Adipocyte (in vitro differentiated cells): ENCODE measurements at regions not wholly inside any gene's neighbourhood (a gene's known extent, or its start where the extent isn't known, plus 50 kb on each side); places are given as distances from the start of the nearest gene placed in this dataset.
A peak's percentile ranks its signal among the peaks of the same experiment; 100 is the strongest.

ENCODE experiments used
- DNase-seq: peaks from one replicate; pipeline ENCODE4 v3.0.0-alpha.2; 2015; ENCODE audit warnings: low read depth
- H3K27me3 ChIP-seq: replicated peaks from 2 replicates; pipeline ENCODE4 v1.7.0; 2013; ENCODE audit warnings: mild to moderate bottlenecking, low read length, moderate library complexity; ENCODE audit not compliant: control insufficient read depth, insufficient read depth
- H3K36me3 ChIP-seq: 2 replicates; pipeline ENCODE4 v1.7.0; 2013; ENCODE audit warnings: low read length, mild to moderate bottlenecking, moderate library complexity; ENCODE audit not compliant: control insufficient read depth, insufficient read depth, severe bottlenecking
- H3K4me1 ChIP-seq: 2 replicates; pipeline ENCODE4 v1.7.0; 2013; ENCODE audit warnings: mild to moderate bottlenecking, low read length, moderate library complexity; ENCODE audit not compliant: control insufficient read depth, insufficient read depth
- H3K4me3 ChIP-seq: 2 replicates; pipeline ENCODE4 v1.7.0; 2013; ENCODE audit warnings: mild to moderate bottlenecking, low read length, moderate library complexity
- H3K9ac ChIP-seq: 2 replicates; pipeline ENCODE4 v1.7.0; 2013; ENCODE audit warnings: mild to moderate bottlenecking, low read length, moderate library complexity
- H3K9me3 ChIP-seq: 2 replicates; pipeline ENCODE4 v1.7.0; 2013; ENCODE audit warnings: mild to moderate bottlenecking, low read length, moderate library complexity; ENCODE audit not compliant: control insufficient read depth

DNA sequence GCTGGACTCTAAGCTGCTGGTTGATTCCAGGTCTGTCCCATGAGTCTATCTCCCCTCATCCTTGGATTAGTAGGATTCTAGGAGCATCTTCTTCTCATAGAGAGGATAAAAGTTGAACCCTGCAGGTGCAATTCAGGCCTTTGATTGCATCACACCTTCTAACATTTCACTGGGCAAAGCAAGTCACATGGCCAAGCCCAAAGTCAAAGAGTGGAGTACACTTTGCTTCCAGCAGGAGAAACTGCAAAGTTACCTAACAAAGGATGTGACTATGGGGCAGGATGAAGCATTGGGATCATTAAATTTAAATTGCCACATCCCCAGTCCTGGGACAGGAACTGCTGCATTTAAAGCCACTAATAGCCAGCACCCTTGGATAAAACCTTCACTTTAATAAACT lies 51.0 kb upstream of the EGFLAM start:
- Histone ChIP-seq H3K4me1 (no peaks in the 10 kb centered on the region), H3K36me3 (no peaks in the 10 kb centered on the region), H3K27me3 (peaks cover 43% of the 10 kb centered on the region), H3K4me3 (no peak overlapping the region), H3K9ac (no peak overlapping the region), H3K9me3 (no peaks in the 10 kb centered on the region)
- no peak for DNase-seq

DNA sequence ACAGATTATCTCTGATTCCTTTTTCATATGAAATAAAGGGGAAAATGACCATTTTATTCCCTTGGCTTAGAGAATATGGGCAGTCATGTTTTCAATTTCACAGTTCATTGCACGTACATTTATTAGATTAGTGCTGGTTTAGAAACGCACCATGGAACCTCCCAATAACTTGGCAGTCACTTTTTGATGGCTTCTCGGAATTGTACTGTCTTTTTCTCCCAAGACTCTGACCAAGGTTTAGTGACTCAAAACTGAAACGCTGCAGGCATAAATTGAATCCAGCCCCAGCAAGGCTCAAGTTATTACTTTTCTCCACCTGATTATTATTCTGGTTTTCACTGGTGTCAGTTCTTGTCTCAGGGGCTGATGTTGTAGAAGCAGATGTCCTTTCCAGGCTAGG lies 55.6 kb upstream of the EGFLAM start:
- Histone ChIP-seq H3K4me3 (no peak overlapping the region), H3K4me1 (no peaks in the 10 kb centered on the region), H3K9me3 (peaks cover 10% of the 10 kb centered on the region), H3K27me3 (peaks cover 51% of the 10 kb centered on the region), H3K9ac (no peak overlapping the region), H3K36me3 (no peaks in the 10 kb centered on the region)
- peak; percentile 7 for DNase-seq

DNA sequence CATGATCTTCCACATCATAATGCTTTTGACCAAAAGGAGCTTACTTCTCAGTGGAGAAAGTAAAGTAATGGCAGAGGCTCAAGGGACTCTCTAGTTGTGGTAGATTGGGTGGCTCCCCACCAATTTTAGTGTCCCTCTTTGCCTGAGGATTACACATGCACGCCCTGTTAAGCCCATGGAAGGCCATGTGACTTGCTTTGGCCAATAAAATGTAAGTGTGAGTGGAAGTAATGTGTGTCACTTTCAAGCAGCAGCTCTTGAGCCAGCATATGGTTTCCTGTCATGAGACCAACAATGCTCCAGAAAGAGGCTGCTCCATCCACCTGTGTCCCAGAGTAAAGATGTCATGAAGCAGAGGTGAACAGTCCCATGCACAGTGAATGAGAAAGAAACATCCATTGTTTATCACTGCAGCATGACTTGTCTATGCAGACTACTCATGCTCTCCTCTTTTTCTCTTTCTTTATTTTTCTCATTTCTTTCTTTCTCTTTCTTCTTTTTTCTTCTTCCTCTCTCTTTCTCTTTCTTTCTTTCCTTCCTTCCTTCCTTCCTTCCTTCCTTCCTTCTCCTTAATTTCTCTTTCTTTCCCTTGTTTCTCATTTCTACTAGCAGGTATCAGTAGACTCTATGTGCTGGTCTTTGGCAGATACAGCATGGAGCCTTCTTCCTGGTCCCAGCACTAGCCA lies 57.3 kb upstream of the EGFLAM start:
- H3K9ac ChIP-seq: no peak overlapping the region
- peaks cover 44% of the 10 kb centered on the region for H3K27me3 ChIP-seq
- H3K4me1 ChIP-seq: no peaks in the 10 kb centered on the region
- H3K9me3 ChIP-seq: peaks cover 10% of the 10 kb centered on the region
- H3K36me3 ChIP-seq: no peaks in the 10 kb centered on the region
- no peak overlapping the region for H3K4me3 ChIP-seq
- DNase-seq: no peak

DNA sequence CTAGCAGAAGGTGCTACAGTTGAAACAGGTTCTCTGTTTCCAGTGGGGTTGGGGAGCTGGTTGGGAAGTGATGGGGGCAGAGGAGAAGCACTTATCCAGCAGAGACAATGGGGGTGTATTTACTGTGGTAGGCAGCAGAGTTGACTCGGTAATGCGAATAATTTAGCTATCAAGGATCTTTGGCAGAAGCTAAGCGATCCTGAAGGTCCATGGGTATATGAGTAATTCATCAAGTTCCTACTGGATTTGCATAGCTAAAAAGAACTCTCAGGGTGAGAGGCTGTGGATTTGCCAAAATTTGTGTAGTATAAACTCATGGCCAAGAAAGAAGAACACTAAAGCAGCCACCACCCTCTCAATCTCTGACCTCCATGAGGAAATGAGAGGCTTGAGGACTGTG lies 61.2 kb upstream of the EGFLAM start:
- no peak overlapping the region for H3K4me3 ChIP-seq
- no peak for DNase-seq
- H3K4me1 ChIP-seq: no peaks in the 10 kb centered on the region
- H3K27me3 ChIP-seq: peaks cover 43% of the 10 kb centered on the region
- peaks cover 10% of the 10 kb centered on the region for H3K9me3 ChIP-seq
- no peaks in the 10 kb centered on the region for H3K36me3 ChIP-seq
- no peak overlapping the region for H3K9ac ChIP-seq

DNA sequence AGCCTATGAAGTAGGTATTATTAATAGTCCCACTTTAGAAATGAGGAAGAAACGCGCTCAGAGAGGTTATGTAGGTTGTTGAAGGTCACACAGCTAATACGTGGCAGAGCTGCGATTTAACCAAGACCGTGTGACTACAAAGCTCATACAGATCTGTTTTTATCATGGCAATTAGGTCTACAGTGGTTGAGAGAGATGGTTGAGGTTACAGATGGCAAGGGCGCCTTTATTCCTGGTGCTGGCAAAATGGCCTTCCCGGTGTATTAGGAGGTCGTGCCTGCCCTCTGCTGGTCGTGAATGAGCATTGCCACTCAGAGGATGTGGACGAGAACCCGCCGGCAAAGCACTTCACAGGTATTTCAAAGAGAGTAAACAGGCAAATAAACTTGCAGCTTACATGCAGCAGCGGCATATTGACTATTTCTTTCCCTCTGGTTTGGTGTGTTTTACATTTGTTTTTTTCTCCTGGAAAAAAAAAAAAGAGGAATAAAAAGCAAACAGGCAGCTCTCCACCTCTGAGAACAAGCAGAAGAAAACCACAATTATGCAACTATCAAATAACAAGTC lies 65.3 kb upstream of the EGFLAM start:
- no peaks in the 10 kb centered on the region for H3K4me1 ChIP-seq
- no peaks in the 10 kb centered on the region for H3K36me3 ChIP-seq
- no peak overlapping the region for H3K4me3 ChIP-seq
- H3K9ac ChIP-seq: no peak overlapping the region
- H3K27me3 ChIP-seq: peaks cover 61% of the 10 kb centered on the region
- H3K9me3 ChIP-seq: no peaks in the 10 kb centered on the region
- peak; percentile 89 for DNase-seq

DNA sequence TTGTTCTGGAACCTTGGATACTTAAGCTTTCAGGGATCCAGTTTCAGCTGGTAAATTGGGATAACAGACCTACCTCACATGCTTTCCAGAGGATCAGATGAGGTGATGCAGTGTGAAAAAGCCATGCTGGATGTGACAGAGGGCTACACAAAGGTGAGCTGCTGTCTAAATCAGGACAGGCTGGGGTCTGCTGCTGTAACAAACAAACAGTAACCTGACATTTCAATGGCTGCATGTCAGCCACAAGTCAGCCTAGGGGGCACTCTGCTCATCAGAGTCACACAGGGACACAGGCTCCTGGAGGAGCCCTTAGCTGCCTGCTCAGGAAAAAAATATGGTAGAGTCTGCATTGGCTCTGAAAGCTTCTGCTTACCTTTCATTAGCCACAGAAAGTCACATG lies 66.7 kb upstream of the EGFLAM start:
- no peaks in the 10 kb centered on the region for H3K9me3 ChIP-seq
- no peak overlapping the region for H3K4me3 ChIP-seq
- no peak overlapping the region for H3K9ac ChIP-seq
- no peaks in the 10 kb centered on the region for H3K36me3 ChIP-seq
- no peaks in the 10 kb centered on the region for H3K4me1 ChIP-seq
- no peak for DNase-seq
- peaks cover 69% of the 10 kb centered on the region for H3K27me3 ChIP-seq

DNA sequence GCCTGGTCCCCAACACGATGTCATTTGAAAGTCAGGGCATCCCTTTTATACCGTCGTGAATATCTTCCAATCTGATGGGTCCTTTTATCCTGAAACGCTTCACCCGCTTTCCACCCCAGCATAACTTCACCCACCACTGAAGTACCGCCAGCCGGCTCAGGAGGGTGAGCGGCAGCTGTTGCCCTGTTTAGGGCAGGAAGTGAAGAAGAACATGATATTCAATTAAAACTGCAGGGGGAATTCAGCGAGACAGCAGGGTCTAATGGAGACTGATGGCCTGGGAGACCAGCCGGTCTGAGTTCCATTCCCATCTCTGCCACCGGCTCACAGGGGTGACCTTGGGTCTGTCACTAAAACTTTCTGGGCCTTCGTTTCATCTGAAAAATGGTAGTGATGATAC lies 68.2 kb upstream of the EGFLAM start:
- H3K4me3 ChIP-seq: no peak overlapping the region
- no peaks in the 10 kb centered on the region for H3K4me1 ChIP-seq
- H3K9me3 ChIP-seq: no peaks in the 10 kb centered on the region
- H3K36me3 ChIP-seq: no peaks in the 10 kb centered on the region
- DNase-seq: no peak
- H3K27me3 ChIP-seq: peaks cover 59% of the 10 kb centered on the region
- no peak overlapping the region for H3K9ac ChIP-seq

DNA sequence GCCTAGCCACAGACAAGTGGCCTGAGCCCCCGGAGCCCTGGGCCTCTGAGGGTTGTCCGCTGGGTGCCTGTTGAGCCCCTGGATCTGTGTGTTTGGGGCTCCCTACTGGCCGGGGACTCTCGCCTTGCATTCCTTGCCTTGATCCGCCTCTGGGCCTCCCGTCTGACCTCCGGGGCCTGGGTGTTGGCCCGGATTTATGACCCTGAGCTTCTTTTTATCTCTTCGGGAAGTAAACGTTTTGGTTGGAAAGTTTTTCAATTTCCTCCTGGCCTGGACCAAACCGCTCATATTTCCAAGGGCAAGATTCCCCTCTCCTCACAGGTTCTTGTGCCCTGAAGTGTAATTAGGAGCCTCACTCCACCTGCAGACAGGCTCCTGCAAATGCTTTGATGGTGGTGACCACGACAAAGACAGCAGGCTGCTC lies 69.3 kb upstream of the EGFLAM start:
- DNase-seq: no peak
- Histone ChIP-seq H3K4me3 (no peak overlapping the region), H3K9me3 (no peaks in the 10 kb centered on the region), H3K27me3 (peaks cover 56% of the 10 kb centered on the region), H3K36me3 (no peaks in the 10 kb centered on the region), H3K9ac (no peak overlapping the region), H3K4me1 (no peaks in the 10 kb centered on the region)

DNA sequence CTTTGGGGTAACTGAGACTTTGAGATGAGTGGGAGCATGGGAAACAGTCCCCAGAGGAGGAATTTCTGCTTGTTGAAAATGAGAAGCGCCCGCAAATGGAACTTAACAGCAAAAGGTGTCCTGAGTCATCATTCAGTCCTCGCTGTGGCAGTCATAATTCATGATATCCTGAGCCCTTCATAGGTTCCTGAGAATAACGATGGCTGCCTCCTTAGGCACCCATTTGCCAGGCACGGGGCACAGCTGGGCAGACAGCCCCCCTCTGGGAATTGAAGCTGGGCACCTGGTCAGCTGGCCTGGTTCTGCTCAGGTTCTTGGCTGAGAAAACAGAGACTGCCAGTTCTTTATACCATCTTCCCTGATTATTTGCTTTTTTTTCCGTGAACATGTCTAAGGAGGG lies 69.8 kb upstream of the EGFLAM start:
- H3K27me3 ChIP-seq: peaks cover 56% of the 10 kb centered on the region
- no peak overlapping the region for H3K4me3 ChIP-seq
- no peak overlapping the region for H3K9ac ChIP-seq
- H3K9me3 ChIP-seq: no peaks in the 10 kb centered on the region
- no peak for DNase-seq
- no peaks in the 10 kb centered on the region for H3K36me3 ChIP-seq
- H3K4me1 ChIP-seq: no peaks in the 10 kb centered on the region

DNA sequence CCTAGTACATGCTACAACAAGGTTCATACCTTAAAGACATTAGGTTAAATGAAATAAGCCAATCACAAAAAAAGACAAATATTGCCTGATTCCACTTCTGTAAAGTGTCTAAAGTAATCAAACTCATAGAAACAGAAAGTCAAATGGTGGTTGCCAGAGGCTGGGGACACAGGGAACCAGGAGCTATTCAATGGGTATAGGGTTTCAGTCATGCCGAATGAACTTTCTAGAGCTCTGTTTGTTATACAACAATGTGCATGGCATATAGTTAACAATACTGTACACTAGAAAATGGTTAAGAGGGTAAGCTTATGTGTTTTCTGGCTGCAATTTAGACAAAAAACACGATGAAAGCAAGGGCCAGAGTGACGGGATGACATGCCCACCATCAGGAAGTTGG lies 70.8 kb upstream of the EGFLAM start:
- no peak for DNase-seq
- H3K4me3 ChIP-seq: no peak overlapping the region
- no peaks in the 10 kb centered on the region for H3K36me3 ChIP-seq
- H3K4me1 ChIP-seq: no peaks in the 10 kb centered on the region
- no peak overlapping the region for H3K9ac ChIP-seq
- no peaks in the 10 kb centered on the region for H3K9me3 ChIP-seq
- peaks cover 62% of the 10 kb centered on the region for H3K27me3 ChIP-seq

DNA sequence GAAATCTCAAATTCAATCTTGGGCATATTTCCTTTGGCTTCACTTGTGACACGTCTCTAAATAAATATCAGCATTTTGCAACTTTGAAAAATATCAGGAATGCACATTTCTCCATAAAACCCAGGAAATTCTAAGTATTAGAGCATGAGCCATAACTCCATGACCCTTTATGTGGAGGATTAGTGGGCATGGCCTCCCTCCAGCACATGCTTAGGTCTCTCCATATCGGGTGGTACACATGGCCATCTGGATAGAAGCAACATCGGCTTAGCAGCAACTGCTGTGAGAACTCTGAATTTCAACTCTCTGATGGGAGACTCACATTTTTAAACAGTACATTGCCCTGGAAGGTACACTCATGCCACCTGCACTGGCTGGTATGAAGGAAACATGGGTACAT lies 73.7 kb upstream of the EGFLAM start:
- peaks cover 60% of the 10 kb centered on the region for H3K27me3 ChIP-seq
- H3K9me3 ChIP-seq: peaks cover 4% of the 10 kb centered on the region
- no peaks in the 10 kb centered on the region for H3K36me3 ChIP-seq
- DNase-seq: peak; percentile 25
- H3K4me3 ChIP-seq: no peak overlapping the region
- no peak overlapping the region for H3K9ac ChIP-seq
- no peaks in the 10 kb centered on the region for H3K4me1 ChIP-seq

DNA sequence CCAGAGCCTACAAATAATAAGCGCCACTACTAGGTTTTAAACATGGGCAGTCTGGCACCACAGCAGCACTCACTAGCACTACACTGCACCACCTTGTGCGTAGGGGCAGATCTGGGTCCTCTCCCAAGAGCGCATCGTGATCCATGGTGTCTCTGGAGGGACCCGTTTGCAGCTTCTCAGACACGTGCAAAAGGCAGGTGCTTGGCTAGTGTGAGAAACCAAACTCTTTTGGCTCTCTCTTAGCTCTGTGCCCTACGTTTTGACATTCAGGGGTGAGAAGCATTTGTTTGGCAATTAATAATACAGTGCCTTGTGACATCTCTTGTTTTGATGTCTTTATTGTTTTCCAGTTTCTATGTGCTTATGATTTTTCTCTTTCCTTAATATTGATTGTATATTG lies 75.4 kb upstream of the EGFLAM start:
- no peak overlapping the region for H3K4me3 ChIP-seq
- no peak for DNase-seq
- H3K27me3 ChIP-seq: peaks cover 59% of the 10 kb centered on the region
- no peaks in the 10 kb centered on the region for H3K4me1 ChIP-seq
- peaks cover 4% of the 10 kb centered on the region for H3K9me3 ChIP-seq
- no peaks in the 10 kb centered on the region for H3K36me3 ChIP-seq
- H3K9ac ChIP-seq: no peak overlapping the region
